GM19468 (cell line): ENCODE measurements at regions not wholly inside any gene's neighbourhood (a gene's known extent, or its start where the extent isn't known, plus 50 kb on each side); places are given as distances from the start of the nearest gene placed in this dataset.

ENCODE experiments used
- ATAC-seq: cut with Tn5 transposase; IDR thresholded peaks from one replicate; pipeline ENCODE4 v1.9.1; 2021; ENCODE audit warnings: mild to moderate bottlenecking, moderate library complexity, moderate number of reproducible peaks; ENCODE audit not compliant: unreplicated experiment; ENCODE audit errors: extremely low read depth

GRCh38 chr14:48943913-48944312, 642.3 kb downstream of the RPS29 start:
- ATAC-seq: no peak

- no peak for ATAC-seq
These were observed 648.5 kb downstream of the RPS29 start for GRCh38 chr14:48937541-48938195.

GRCh38 chr14:48936849-48937248, 649.3 kb downstream of the RPS29 start:
- no peak for ATAC-seq

GRCh38 chr14:48936362-48936761, 649.8 kb downstream of the RPS29 start:
- ATAC-seq: no peak

GRCh38 chr14:48925184-48925583, 661.0 kb downstream of the RPS29 start:
- ATAC-seq: no peak

- ATAC-seq: no peak
These were observed 671.3 kb downstream of the RPS29 start for GRCh38 chr14:48914921-48915320.

- no peak for ATAC-seq
These were observed 671.8 kb downstream of the RPS29 start for GRCh38 chr14:48914382-48914781.

- ATAC-seq: no peak
These were observed 685.6 kb downstream of the RPS29 start for GRCh38 chr14:48900565-48900964.

GRCh38 chr14:48890333-48890732, 695.8 kb downstream of the RPS29 start:
- no peak for ATAC-seq

GRCh38 chr14:48876806-48877340, 709.3 kb downstream of the RPS29 start:
- ATAC-seq: no peak

- ATAC-seq: no peak
These were observed 711.5 kb downstream of the RPS29 start for GRCh38 chr14:48874711-48875110.

- no peak for ATAC-seq
These were observed 728.8 kb downstream of the RPS29 start for GRCh38 chr14:48857366-48857765.

GRCh38 chr14:48853159-48853558, 733.0 kb downstream of the RPS29 start:
- no peak for ATAC-seq

- no peak for ATAC-seq
These were observed 736.3 kb downstream of the RPS29 start for GRCh38 chr14:48849741-48850322.

GRCh38 chr14:48842785-48843184, 743.4 kb downstream of the RPS29 start:
- no peak for ATAC-seq

GRCh38 chr14:48826058-48826457, 760.1 kb downstream of the RPS29 start:
- no peak for ATAC-seq

- no peak for ATAC-seq
These were observed 771.6 kb downstream of the RPS29 start for GRCh38 chr14:48814562-48814961.

GRCh38 chr14:48805315-48805714, 780.9 kb downstream of the RPS29 start:
- ATAC-seq: no peak

GRCh38 chr14:48792376-48793024, 793.7 kb downstream of the RPS29 start:
- no peak for ATAC-seq

- no peak for ATAC-seq
These were observed 797.4 kb downstream of the RPS29 start for GRCh38 chr14:48788771-48789170.

- ATAC-seq: no peak
These were observed 799.7 kb downstream of the RPS29 start for GRCh38 chr14:48786498-48786897.
